Kidney epithelial cell (primary cell): ENCODE measurements at regions not wholly inside any gene's neighbourhood (a gene's known extent, or its start where the extent isn't known, plus 50 kb on each side); places are given as distances from the start of the nearest gene placed in this dataset.

Source experiments
- DNase-seq: peaks from one replicate; pipeline ENCODE4 v3.0.0-alpha.2; 2010; ENCODE audit warnings: low read depth
- H3K27me3 ChIP-seq: 2 replicates; pipeline ENCODE4 v1.6.0; 2011; ENCODE audit warnings: low read length; ENCODE audit not compliant: control insufficient read depth, insufficient read depth
- H3K36me3 ChIP-seq: 2 replicates; pipeline ENCODE4 v1.5.1; 2011; ENCODE audit warnings: low read length; ENCODE audit not compliant: control insufficient read depth, insufficient read depth
- H3K4me3 ChIP-seq: 2 replicates; pipeline ENCODE4 v1.5.1; 2011; ENCODE audit warnings: low read depth, mild to moderate bottlenecking, control low read depth, low read length
- CTCF ChIP-seq: IDR thresholded peaks from 2 replicates; pipeline ENCODE4 v1.5.1; 2011; ENCODE audit warnings: mild to moderate bottlenecking, moderate library complexity, low read length, control low read depth, inconsistent platforms; ENCODE audit not compliant: insufficient read depth, poor library complexity, severe bottlenecking

GRCh38 chr11:41786087-41786486 is 326.6 kb upstream of the LRRC4C start:
- Histone ChIP-seq H3K27me3 (no peaks in the 10 kb centered on the region), H3K36me3 (no peaks in the 10 kb centered on the region), H3K4me3 (no peak overlapping the region)
- DNase-seq, result no peak
- no peak for TF ChIP-seq CTCF

GRCh38 chr11:41788177-41788576 is 328.7 kb upstream of the LRRC4C start:
- no peak for DNase-seq
- H3K36me3 ChIP-seq, result no peaks in the 10 kb centered on the region
- no peak for TF ChIP-seq CTCF
- H3K27me3 ChIP-seq, result no peaks in the 10 kb centered on the region
- no peak overlapping the region for H3K4me3 ChIP-seq

- no peaks in the 10 kb centered on the region for H3K27me3 ChIP-seq
- H3K4me3 ChIP-seq, result no peak overlapping the region
- no peak for DNase-seq
- no peak for TF ChIP-seq CTCF
- no peaks in the 10 kb centered on the region for H3K36me3 ChIP-seq
These were observed 329.9 kb upstream of the LRRC4C start for GRCh38 chr11:41789376-41789775.

- Histone ChIP-seq H3K27me3 (no peaks in the 10 kb centered on the region), H3K4me3 (no peak overlapping the region), H3K36me3 (no peaks in the 10 kb centered on the region)
- DNase-seq, result no peak
- TF ChIP-seq CTCF, result no peak
These were observed 335.6 kb upstream of the LRRC4C start for GRCh38 chr11:41795004-41795403.

- DNase-seq, result no peak
- TF ChIP-seq CTCF, result no peak
- Histone ChIP-seq H3K4me3 (no peak overlapping the region), H3K27me3 (no peaks in the 10 kb centered on the region), H3K36me3 (no peaks in the 10 kb centered on the region)
These were observed 340.3 kb upstream of the LRRC4C start for GRCh38 chr11:41799754-41800153.

GRCh38 chr11:41803895-41804294 is 344.4 kb upstream of the LRRC4C start:
- Histone ChIP-seq H3K4me3 (no peak overlapping the region), H3K27me3 (no peaks in the 10 kb centered on the region), H3K36me3 (no peaks in the 10 kb centered on the region)
- no peak for TF ChIP-seq CTCF
- DNase-seq, result no peak
